Neural progenitor cell (in vitro differentiated cells): ENCODE measurements at regions not wholly inside any gene's neighbourhood (a gene's known extent, or its start where the extent isn't known, plus 50 kb on each side); places are given as distances from the start of the nearest gene placed in this dataset.

ENCODE experiments used
- DNase-seq: peaks from one replicate; pipeline ENCODE4 v3.0.0-alpha.2; 2016; ENCODE audit warnings: low spot score
- H2AFZ ChIP-seq: fragments of 200-600 bp; sonication (generic); replicated peaks from 2 replicates; pipeline ENCODE4 v1.6.1; 2016; ENCODE audit warnings: antibody characterized with exemption
- H3F3A ChIP-seq: fragments of 200-600 bp; sonication (generic); 2 replicates; pipeline ENCODE4 v1.6.1; 2016; ENCODE audit warnings: antibody characterized with exemption, low read depth
- H3K27ac ChIP-seq: fragments of 200-600 bp; sonication (generic); 2 replicates; pipeline ENCODE4 v1.5.1; 2016; ENCODE audit warnings: mild to moderate bottlenecking
- H3K27me3 ChIP-seq: fragments of 200-600 bp; sonication (generic); 2 replicates; pipeline ENCODE4 v1.6.1; 2016; ENCODE audit warnings: mild to moderate bottlenecking, moderate library complexity
- H3K36me3 ChIP-seq: fragments of 200-600 bp; sonication (generic); 2 replicates; pipeline ENCODE4 v1.5.1; 2016
- H3K4me1 ChIP-seq: fragments of 200-600 bp; sonication (generic); 2 replicates; pipeline ENCODE4 v1.6.1; 2016; ENCODE audit warnings: mixed run types
- H3K4me2 ChIP-seq: fragments of 200-600 bp; sonication (generic); 2 replicates; pipeline ENCODE4 v1.6.1; 2016
- H3K4me3 ChIP-seq: fragments of 200-600 bp; sonication (generic); 2 replicates; pipeline ENCODE4 v1.5.1; 2016
- H3K79me2 ChIP-seq: fragments of 200-600 bp; sonication (generic); 2 replicates; pipeline ENCODE4 v1.6.1; 2016; ENCODE audit warnings: low read depth
- H3K9ac ChIP-seq: fragments of 200-600 bp; sonication (generic); 2 replicates; pipeline ENCODE4 v1.6.1; 2016
- H3K9me3 ChIP-seq: fragments of 200-600 bp; sonication (generic); 2 replicates; pipeline ENCODE4 v1.5.1; 2016; ENCODE audit warnings: low read depth
- H4K20me1 ChIP-seq: fragments of 200-600 bp; sonication (generic); 2 replicates; pipeline ENCODE4 v1.6.1; 2016; ENCODE audit warnings: low read depth
- H3K27ac Mint-ChIP-seq: 3 replicates; pipeline ENCODE4 v1.8.0; 2021; ENCODE audit warnings: mixed read lengths
- H3K27me3 Mint-ChIP-seq: 2 replicates; pipeline ENCODE4 v1.8.0; 2022; ENCODE audit warnings: low read depth, mild to moderate bottlenecking, inconsistent platforms, moderate library complexity, mixed read lengths; ENCODE audit not compliant: insufficient read depth
- H3K36me3 Mint-ChIP-seq: 3 replicates; pipeline ENCODE4 v1.8.0; 2021; ENCODE audit warnings: mixed read lengths
- H3K4me1 Mint-ChIP-seq: 3 replicates; pipeline ENCODE4 v1.8.0; 2021; ENCODE audit warnings: mixed read lengths
- H3K4me3 Mint-ChIP-seq: 3 replicates; pipeline ENCODE4 v1.8.0; 2021; ENCODE audit warnings: mild to moderate bottlenecking, moderate library complexity, mixed read lengths
- H3K9me3 Mint-ChIP-seq: 3 replicates; pipeline ENCODE4 v1.8.0; 2020; ENCODE audit warnings: mixed read lengths
- CTCF ChIP-seq: fragments of 200-600 bp; sonication (generic); IDR thresholded peaks from 2 replicates; pipeline ENCODE4 v1.5.1; 2017; ENCODE audit warnings: antibody characterized with exemption, mild to moderate bottlenecking
- EZH2 ChIP-seq: fragments of 200-600 bp; sonication (generic); IDR thresholded peaks from 2 replicates; pipeline ENCODE4 v1.6.1; 2017; ENCODE audit warnings: antibody characterized with exemption, mild to moderate bottlenecking, moderate library complexity
- EZH2phosphoT487 ChIP-seq: fragments of 200-600 bp; sonication (generic); IDR thresholded peaks from 2 replicates; pipeline ENCODE4 v1.6.1; 2017; ENCODE audit warnings: antibody characterized with exemption

- no peaks in the 10 kb centered on the region for H4K20me1 ChIP-seq
- H3K9me3 ChIP-seq, result no peaks in the 10 kb centered on the region
- Mint-ChIP-seq H3K9me3 (peaks cover 5% of the 10 kb centered on the region), H3K27ac (peak overlapping the region; percentile 44), H3K27me3 (peaks cover 2% of the 10 kb centered on the region), H3K4me3 (no peak overlapping the region), H3K4me1 (peaks cover 20% of the 10 kb centered on the region), H3K36me3 (no peaks in the 10 kb centered on the region)
- no peak overlapping the region for H3K9ac ChIP-seq
- H3F3A ChIP-seq, result peaks cover 10% of the 10 kb centered on the region
- no peaks in the 10 kb centered on the region for H3K79me2 ChIP-seq
- TF ChIP-seq EZH2 (no peak), CTCF (no peak), EZH2phosphoT487 (no peak)
- H3K27me3 ChIP-seq, result no peaks in the 10 kb centered on the region
- peak; percentile 63 for DNase-seq
- H3K4me3 ChIP-seq, result no peak overlapping the region
- H3K4me1 ChIP-seq, result peaks cover 8% of the 10 kb centered on the region
- no peak overlapping the region for H3K27ac ChIP-seq
- no peaks in the 10 kb centered on the region for H3K36me3 ChIP-seq
- H2AFZ ChIP-seq, result no peak overlapping the region
- no peak overlapping the region for H3K4me2 ChIP-seq
These were observed 384.3 kb downstream of the EFNB2 start for GRCh38 chr13:106151056-106151699.

DNA sequence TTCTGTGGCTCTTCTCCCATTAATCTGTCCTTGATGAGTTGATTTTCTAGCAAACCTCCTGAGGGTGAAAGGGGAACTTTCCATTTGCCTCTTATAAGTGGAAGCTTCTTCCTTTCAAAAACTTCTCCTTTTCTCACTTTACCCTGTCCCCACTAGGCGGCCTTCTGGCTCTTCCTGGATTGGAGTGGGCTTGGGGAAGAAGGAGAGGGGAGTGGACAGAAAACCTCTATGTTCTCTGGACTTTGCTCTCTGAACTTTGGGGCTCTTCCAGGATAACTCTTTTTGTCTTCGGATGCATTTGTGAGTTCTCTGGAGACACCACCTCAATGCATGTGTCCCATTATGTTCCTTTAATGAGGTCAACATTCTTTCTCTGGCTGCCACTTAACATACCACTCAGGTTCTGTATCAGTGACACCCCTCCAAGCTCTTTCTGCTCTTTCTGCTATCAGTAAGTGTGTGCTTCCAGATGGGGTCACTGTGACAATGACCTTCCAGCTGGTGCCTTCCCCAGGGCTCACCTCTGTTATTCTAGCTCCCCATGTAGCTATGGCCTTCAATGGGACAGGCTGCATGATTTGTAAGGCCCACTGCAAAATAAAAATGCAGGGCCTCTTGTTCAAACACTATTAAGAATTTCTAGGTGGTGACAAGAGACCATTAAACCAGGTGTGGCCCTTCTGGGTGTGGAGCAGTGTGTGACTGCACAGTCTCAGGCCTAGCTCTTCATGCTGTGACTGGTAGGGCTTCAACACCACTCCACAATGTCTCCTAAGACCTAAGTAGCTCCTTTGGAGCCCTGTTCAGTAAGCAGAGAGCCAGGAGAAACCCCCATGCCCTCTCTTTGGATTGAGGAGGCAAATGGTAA, 389.2 kb downstream of the EFNB2 start:
- no peak overlapping the region for H3K4me3 Mint-ChIP-seq
- H3K27me3 ChIP-seq, result no peaks in the 10 kb centered on the region

DNA sequence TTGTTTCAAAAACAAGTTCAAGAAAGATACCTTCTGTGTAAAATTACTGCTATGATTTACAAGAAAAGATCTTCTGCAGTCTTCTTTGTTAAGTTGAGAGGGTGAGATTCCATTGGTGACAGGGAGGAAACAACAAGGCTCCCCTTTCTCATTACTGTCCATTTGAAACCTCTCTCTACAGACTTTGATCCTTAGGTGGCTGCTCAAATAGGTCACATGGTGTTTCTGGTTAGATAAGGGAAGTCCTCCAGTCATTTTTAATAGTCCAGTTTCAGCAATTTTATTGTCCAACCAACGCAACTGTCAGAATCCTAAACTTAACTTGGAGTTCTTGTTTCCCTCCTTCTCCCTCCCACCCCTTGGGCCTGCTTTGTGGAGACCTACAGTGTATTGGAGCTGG, 390.4 kb downstream of the EFNB2 start:
- Mint-ChIP-seq H3K4me1 (peaks cover 7% of the 10 kb centered on the region), H3K4me3 (no peak overlapping the region), H3K9me3 (peaks cover 7% of the 10 kb centered on the region), H3K27ac (no peak overlapping the region), H3K36me3 (peaks cover 3% of the 10 kb centered on the region), H3K27me3 (peaks cover 2% of the 10 kb centered on the region)
- H3F3A ChIP-seq, result no peaks in the 10 kb centered on the region
- H3K79me2 ChIP-seq, result no peaks in the 10 kb centered on the region
- H2AFZ ChIP-seq, result no peak overlapping the region
- no peak overlapping the region for H3K4me3 ChIP-seq
- no peaks in the 10 kb centered on the region for H3K9me3 ChIP-seq
- no peaks in the 10 kb centered on the region for H3K36me3 ChIP-seq
- H3K9ac ChIP-seq, result no peak overlapping the region
- H3K27ac ChIP-seq, result no peak overlapping the region
- peaks cover 22% of the 10 kb centered on the region for H3K4me1 ChIP-seq
- H4K20me1 ChIP-seq, result no peaks in the 10 kb centered on the region
- TF ChIP-seq EZH2 (no peak), CTCF (no peak)
- DNase-seq, result no peak
- no peak overlapping the region for H3K4me2 ChIP-seq
- no peaks in the 10 kb centered on the region for H3K27me3 ChIP-seq

More for the DNA sequence above, 389.2 kb downstream of the EFNB2 start:
- TF ChIP-seq CTCF, result no peak
- Histone ChIP-seq H3K4me3 (no peak overlapping the region), H3K27ac (no peak overlapping the region), H3K4me1 (peaks cover 22% of the 10 kb centered on the region), H3K36me3 (no peaks in the 10 kb centered on the region), H3F3A (peaks cover 3% of the 10 kb centered on the region), H2AFZ (no peak overlapping the region), H3K79me2 (no peaks in the 10 kb centered on the region), H4K20me1 (no peaks in the 10 kb centered on the region), H3K9ac (no peak overlapping the region), H3K4me2 (no peak overlapping the region), H3K9me3 (no peaks in the 10 kb centered on the region)
- no peak for DNase-seq
- H3K4me1 Mint-ChIP-seq, result peaks cover 15% of the 10 kb centered on the region
- H3K27me3 Mint-ChIP-seq, result peaks cover 2% of the 10 kb centered on the region
- H3K36me3 Mint-ChIP-seq, result peaks cover 3% of the 10 kb centered on the region
- H3K9me3 Mint-ChIP-seq, result peaks cover 7% of the 10 kb centered on the region
- no peak overlapping the region for H3K27ac Mint-ChIP-seq
